ENCODE measurements at regions not wholly inside any gene's neighbourhood (a gene's known extent, or its start where the extent isn't known, plus 50 kb on each side); places are given as distances from the start of the nearest gene placed in this dataset.

- Histone ChIP-seq H3K9me3 (no peaks in the 10 kb centered on the region), H3K36me3 (no peaks in the 10 kb centered on the region), H3K4me1 (no peaks in the 10 kb centered on the region), H3K27me3 (no peaks in the 10 kb centered on the region), H3K27ac (no peak overlapping the region), H3K4me3 (no peak overlapping the region)
- TF ChIP-seq CTCF (IDR thresholded peaks at IDR 0.05), result no peak
- ATAC-seq (no peak), DNase-seq (no peak)
- intact Hi-C loops (cut with DNase I), result no loop called here
Measured at GRCh38 chr12:90017316-90017715, 308.7 kb upstream of the ATP2B1 start.

GRCh38 chr12:90015228-90015627, 306.6 kb upstream of the ATP2B1 start:
- Histone ChIP-seq H3K9me3 (no peaks in the 10 kb centered on the region), H3K36me3 (no peaks in the 10 kb centered on the region), H3K4me1 (no peaks in the 10 kb centered on the region), H3K27ac (no peak overlapping the region), H3K4me3 (no peak overlapping the region), H3K27me3 (no peaks in the 10 kb centered on the region)
- no peak for TF ChIP-seq CTCF (IDR thresholded peaks at IDR 0.05)
- ATAC-seq, result no peak
- intact Hi-C loops (cut with DNase I), result no loop called here
- no peak for DNase-seq

GRCh38 chr12:90013409-90013808, 304.8 kb upstream of the ATP2B1 start:
- Histone ChIP-seq H3K9me3 (no peaks in the 10 kb centered on the region), H3K4me1 (no peaks in the 10 kb centered on the region), H3K27me3 (no peaks in the 10 kb centered on the region), H3K36me3 (no peaks in the 10 kb centered on the region), H3K27ac (no peak overlapping the region), H3K4me3 (no peak overlapping the region)
- TF ChIP-seq CTCF (IDR thresholded peaks at IDR 0.05), result no peak
- ATAC-seq, result no peak
- intact Hi-C loops (cut with DNase I), result no loop called here
- no peak for DNase-seq

- Histone ChIP-seq H3K27me3 (no peaks in the 10 kb centered on the region), H3K9me3 (no peaks in the 10 kb centered on the region), H3K27ac (no peak overlapping the region), H3K4me3 (no peak overlapping the region), H3K36me3 (no peaks in the 10 kb centered on the region), H3K4me1 (no peaks in the 10 kb centered on the region)
- ATAC-seq (no peak), DNase-seq (no peak)
- intact Hi-C loops (cut with DNase I), result no loop called here
- TF ChIP-seq CTCF (IDR thresholded peaks at IDR 0.05), result no peak
Measured at GRCh38 chr12:90010089-90010488, 301.5 kb upstream of the ATP2B1 start.

- DNase-seq (no peak), ATAC-seq (no peak)
- Histone ChIP-seq H3K27ac (no peak overlapping the region), H3K36me3 (no peaks in the 10 kb centered on the region), H3K9me3 (no peaks in the 10 kb centered on the region), H3K4me1 (no peaks in the 10 kb centered on the region), H3K4me3 (no peak overlapping the region), H3K27me3 (no peaks in the 10 kb centered on the region)
- intact Hi-C loops (cut with DNase I), result no loop called here
- no peak for TF ChIP-seq CTCF (IDR thresholded peaks at IDR 0.05)
Measured at GRCh38 chr12:90008277-90008676, 299.6 kb upstream of the ATP2B1 start.

All from left lung (tissue), 4 donors.